ENCODE measurements at regions not wholly inside any gene's neighbourhood (a gene's known extent, or its start where the extent isn't known, plus 50 kb on each side); places are given as distances from the start of the nearest gene placed in this dataset.

GRCh38 chr14:82501554-82501953, 967.9 kb upstream of the SEL1L start:
- TF ChIP-seq ZC3H11A (IDR thresholded peaks at IDR 0.05) (no peak), KDM1A (IDR thresholded peaks at IDR 0.05; ENCODE audit: low read depth) (no peak), CTCF (IDR thresholded peaks at IDR 0.05) (no peak)
